HG03457 (cell line): ENCODE measurements at regions not wholly inside any gene's neighbourhood (a gene's known extent, or its start where the extent isn't known, plus 50 kb on each side); places are given as distances from the start of the nearest gene placed in this dataset.

Experiments used
- ATAC-seq: cut with Tn5 transposase; IDR thresholded peaks from one replicate; pipeline ENCODE4 v1.9.1; 2021; ENCODE audit warnings: moderate number of reproducible peaks; ENCODE audit not compliant: unreplicated experiment

- no peak for ATAC-seq
These were observed 514.6 kb upstream of the FBXO33 start for GRCh38 chr14:39946807-39947206.

- ATAC-seq, result no peak
These were observed 506.8 kb upstream of the FBXO33 start for GRCh38 chr14:39939023-39939422.

GRCh38 chr14:39912192-39913100, 480.2 kb upstream of the FBXO33 start:
- peak; percentile 91 for ATAC-seq

GRCh38 chr14:39897657-39898056, 465.4 kb upstream of the FBXO33 start:
- no peak for ATAC-seq

GRCh38 chr14:39890026-39890425, 457.8 kb upstream of the FBXO33 start:
- ATAC-seq, result no peak

- no peak for ATAC-seq
These were observed 451.9 kb upstream of the FBXO33 start for GRCh38 chr14:39884091-39884490.

- no peak for ATAC-seq
These were observed 448.7 kb upstream of the FBXO33 start for GRCh38 chr14:39880965-39881364.

- ATAC-seq, result no peak
These were observed 448.0 kb upstream of the FBXO33 start for GRCh38 chr14:39880106-39880695.

- no peak for ATAC-seq
These were observed 445.5 kb upstream of the FBXO33 start for GRCh38 chr14:39877577-39878190.

- peak; percentile 44 for ATAC-seq
These were observed 444.7 kb upstream of the FBXO33 start for GRCh38 chr14:39876916-39877315.

GRCh38 chr14:39875028-39875427, 442.8 kb upstream of the FBXO33 start:
- peak; percentile 41 for ATAC-seq

- no peak for ATAC-seq
These were observed 441.6 kb upstream of the FBXO33 start for GRCh38 chr14:39873791-39874190.

- ATAC-seq, result no peak
These were observed 436.7 kb upstream of the FBXO33 start for GRCh38 chr14:39868949-39869348.

GRCh38 chr14:39868251-39868650, 436.0 kb upstream of the FBXO33 start:
- no peak for ATAC-seq

GRCh38 chr14:39863441-39863840, 431.2 kb upstream of the FBXO33 start:
- ATAC-seq, result no peak

GRCh38 chr14:39861696-39862095, 429.5 kb upstream of the FBXO33 start:
- ATAC-seq, result no peak

GRCh38 chr14:39861229-39861600, 429.0 kb upstream of the FBXO33 start:
- ATAC-seq, result no peak

GRCh38 chr14:39860596-39861228, 428.5 kb upstream of the FBXO33 start:
- ATAC-seq, result no peak

GRCh38 chr14:39859314-39859713, 427.1 kb upstream of the FBXO33 start:
- ATAC-seq, result no peak

- no peak for ATAC-seq
These were observed 425.3 kb upstream of the FBXO33 start for GRCh38 chr14:39857376-39858055.

GRCh38 chr14:39853441-39853840, 421.2 kb upstream of the FBXO33 start:
- ATAC-seq, result no peak
